ENCODE measurements at regions not wholly inside any gene's neighbourhood (a gene's known extent, or its start where the extent isn't known, plus 50 kb on each side); places are given as distances from the start of the nearest gene placed in this dataset.

DNA sequence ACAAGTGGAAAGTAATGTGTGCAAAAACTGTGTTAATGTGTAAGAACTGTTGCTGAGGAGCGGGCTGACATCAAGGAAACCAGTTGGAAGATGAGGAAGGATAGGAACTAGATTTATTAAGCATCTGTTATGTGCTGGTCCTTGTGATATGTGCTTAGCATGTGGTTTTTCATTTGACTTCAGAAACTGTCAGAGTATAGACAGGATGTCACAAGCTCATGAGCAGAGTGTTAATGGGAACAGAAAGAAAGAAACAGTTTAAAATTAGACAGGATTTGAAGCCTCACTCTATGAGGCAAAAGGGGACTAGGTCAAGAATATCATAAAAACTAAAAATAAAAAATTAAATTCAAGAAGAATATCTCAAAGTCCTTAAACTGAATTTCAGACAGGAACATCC, 270.6 kb upstream of the DPPA4 start:
- BruUV-seq (replicated peaks) = no TSS peak
- H3K9me2 ChIP-seq (ENCODE audit: insufficient read depth, low read length) = no peaks in the 10 kb centered on the region
- ChIA-PET POLR2A (no interaction called here), CTCF (ENCODE audit: unreplicated experiment) (no interaction called here)
- no peak overlapping the region for H3K27ac ChIP-seq (ENCODE audit: low read depth, low read length, poor library complexity, severe bottlenecking)
- no peak overlapping the region for H3K4me3 ChIP-seq (ENCODE audit: low read depth, low read length, poor library complexity, severe bottlenecking)
- TF ChIP-seq, protein P1, sequence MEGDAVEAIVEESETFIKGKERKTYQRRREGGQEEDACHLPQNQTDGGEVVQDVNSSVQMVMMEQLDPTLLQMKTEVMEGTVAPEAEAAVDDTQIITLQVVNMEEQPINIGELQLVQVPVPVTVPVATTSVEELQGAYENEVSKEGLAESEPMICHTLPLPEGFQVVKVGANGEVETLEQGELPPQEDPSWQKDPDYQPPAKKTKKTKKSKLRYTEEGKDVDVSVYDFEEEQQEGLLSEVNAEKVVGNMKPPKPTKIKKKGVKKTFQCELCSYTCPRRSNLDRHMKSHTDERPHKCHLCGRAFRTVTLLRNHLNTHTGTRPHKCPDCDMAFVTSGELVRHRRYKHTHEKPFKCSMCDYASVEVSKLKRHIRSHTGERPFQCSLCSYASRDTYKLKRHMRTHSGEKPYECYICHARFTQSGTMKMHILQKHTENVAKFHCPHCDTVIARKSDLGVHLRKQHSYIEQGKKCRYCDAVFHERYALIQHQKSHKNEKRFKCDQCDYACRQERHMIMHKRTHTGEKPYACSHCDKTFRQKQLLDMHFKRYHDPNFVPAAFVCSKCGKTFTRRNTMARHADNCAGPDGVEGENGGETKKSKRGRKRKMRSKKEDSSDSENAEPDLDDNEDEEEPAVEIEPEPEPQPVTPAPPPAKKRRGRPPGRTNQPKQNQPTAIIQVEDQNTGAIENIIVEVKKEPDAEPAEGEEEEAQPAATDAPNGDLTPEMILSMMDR (conservative IDR thresholded peaks at IDR 0.05; ENCODE audit: low read length) = no peak
- TF ChIP-seq EZH2phosphoT487 (IDR thresholded peaks at IDR 0.05; ENCODE audit: borderline replicate concordance, low read depth, low read length) = no peak
- H2AFZ ChIP-seq (ENCODE audit: low read length) = no peak overlapping the region
- H4K20me1 ChIP-seq (ENCODE audit: insufficient read depth, low read length) = no peaks in the 10 kb centered on the region
- no peaks in the 10 kb centered on the region for H3K9me3 ChIP-seq (ENCODE audit: low read length)
- intact Hi-C loops (cut with micrococcal nuclease; ENCODE audit: unreplicated experiment) = no loop called here
- no peak for DNase-seq (ENCODE audit: low spot score)
- no peaks in the 10 kb centered on the region for H3K4me1 ChIP-seq (ENCODE audit: insufficient read depth, low read length, poor library complexity, severe bottlenecking)
- H3K79me2 ChIP-seq (ENCODE audit: insufficient read depth, low read depth, low read length) = no peaks in the 10 kb centered on the region
- H3K36me3 ChIP-seq (ENCODE audit: insufficient read depth, low read length) = no peaks in the 10 kb centered on the region
- no peak overlapping the region for H3K4me2 ChIP-seq (ENCODE audit: low read length)

DNA sequence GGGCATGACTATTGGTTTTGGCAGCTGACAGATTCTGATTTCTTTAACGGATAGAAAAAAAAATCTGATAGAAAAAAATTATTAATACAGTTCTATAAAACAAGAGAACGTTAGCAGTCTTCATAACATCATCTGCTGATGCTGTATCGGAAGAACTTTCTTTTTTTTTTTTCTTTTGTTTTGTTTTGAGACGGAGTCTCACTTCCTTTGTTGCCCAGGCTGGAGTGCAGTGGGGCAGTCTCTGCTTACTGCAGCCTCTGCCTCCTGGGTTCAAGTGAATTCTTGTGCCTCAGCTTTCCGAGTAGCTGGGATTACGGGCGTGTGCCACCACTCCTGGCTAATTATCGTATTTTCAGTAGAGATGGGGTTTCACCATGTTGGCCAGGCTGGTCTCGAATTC, 271.2 kb upstream of the DPPA4 start:
- H2AFZ ChIP-seq (ENCODE audit: low read length) = no peak overlapping the region
- H3K4me1 ChIP-seq (ENCODE audit: insufficient read depth, low read length, poor library complexity, severe bottlenecking) = no peaks in the 10 kb centered on the region
- H4K20me1 ChIP-seq (ENCODE audit: insufficient read depth, low read length) = no peaks in the 10 kb centered on the region
- DNase-seq (ENCODE audit: low spot score) = no peak
- no peaks in the 10 kb centered on the region for H3K79me2 ChIP-seq (ENCODE audit: insufficient read depth, low read depth, low read length)
- no peaks in the 10 kb centered on the region for H3K9me3 ChIP-seq (ENCODE audit: low read length)
- H3K4me2 ChIP-seq (ENCODE audit: low read length) = no peak overlapping the region; the same call in 1 of the 2 replicates
- TF ChIP-seq, protein P1 (conservative IDR thresholded peaks at IDR 0.05; ENCODE audit: low read length) = no peak
- TF ChIP-seq EZH2phosphoT487 (IDR thresholded peaks at IDR 0.05; ENCODE audit: borderline replicate concordance, low read depth, low read length) = no peak
- H3K27ac ChIP-seq (ENCODE audit: low read depth, low read length, poor library complexity, severe bottlenecking) = no peak overlapping the region
- CTCF ChIA-PET (ENCODE audit: unreplicated experiment) = no interaction called here
- POLR2A ChIA-PET = no interaction called here
- intact Hi-C loops (cut with micrococcal nuclease; ENCODE audit: unreplicated experiment) = no loop called here
- H3K4me3 ChIP-seq (ENCODE audit: low read depth, low read length, poor library complexity, severe bottlenecking) = no peak overlapping the region
- H3K9me2 ChIP-seq (ENCODE audit: insufficient read depth, low read length) = no peaks in the 10 kb centered on the region
- H3K36me3 ChIP-seq (ENCODE audit: insufficient read depth, low read length) = no peaks in the 10 kb centered on the region
- BruUV-seq (replicated peaks) = no TSS peak

DNA sequence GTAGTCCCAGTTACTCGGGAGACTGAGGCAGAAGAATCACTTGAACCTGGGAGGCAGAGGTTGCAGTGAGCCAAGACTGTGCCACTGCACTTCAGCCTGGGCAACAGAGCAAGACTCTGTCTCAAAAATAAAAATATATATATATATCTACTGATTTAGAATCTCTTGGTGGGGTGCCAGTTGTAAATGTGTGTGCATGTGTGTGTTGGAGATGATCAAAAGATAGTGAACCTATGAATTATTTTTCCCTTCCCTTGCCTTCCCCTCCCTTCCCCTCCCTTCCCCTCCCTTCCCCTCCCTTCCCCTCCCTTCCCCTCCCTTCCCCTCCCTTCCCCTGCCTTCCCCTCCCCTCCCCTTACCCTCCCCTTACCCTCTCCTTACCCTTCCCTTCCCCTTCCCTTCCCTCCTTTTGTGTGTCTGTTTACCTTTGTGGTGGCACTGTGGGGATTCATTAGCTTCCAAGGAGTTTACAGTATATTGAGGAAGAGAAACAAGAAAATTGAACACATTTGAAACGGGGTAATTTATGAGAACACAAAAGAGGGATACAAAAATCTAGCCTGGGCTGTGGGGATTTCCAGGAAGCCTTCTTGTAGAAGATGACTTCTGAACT, 281.5 kb upstream of the DPPA4 start:
- no TSS peak for BruUV-seq (replicated peaks)
- TF ChIP-seq, protein P1 (conservative IDR thresholded peaks at IDR 0.05; ENCODE audit: low read length) = no peak
- TF ChIP-seq EZH2phosphoT487 (IDR thresholded peaks at IDR 0.05; ENCODE audit: borderline replicate concordance, low read depth, low read length) = no peak
- ChIA-PET CTCF (ENCODE audit: unreplicated experiment) (no interaction called here), POLR2A (no interaction called here)
- Histone ChIP-seq H3K4me3 (ENCODE audit: low read depth, low read length, poor library complexity, severe bottlenecking) (no peak overlapping the region), H4K20me1 (ENCODE audit: insufficient read depth, low read length) (no peaks in the 10 kb centered on the region), H3K27ac (ENCODE audit: low read depth, low read length, poor library complexity, severe bottlenecking) (no peak overlapping the region), H3K9me3 (ENCODE audit: low read length) (no peaks in the 10 kb centered on the region), H2AFZ (ENCODE audit: low read length) (no peak overlapping the region), H3K36me3 (ENCODE audit: insufficient read depth, low read length) (no peaks in the 10 kb centered on the region), H3K4me2 (ENCODE audit: low read length) (no peak overlapping the region), H3K79me2 (ENCODE audit: insufficient read depth, low read depth, low read length) (no peaks in the 10 kb centered on the region), H3K4me1 (ENCODE audit: insufficient read depth, low read length, poor library complexity, severe bottlenecking) (no peaks in the 10 kb centered on the region), H3K9me2 (ENCODE audit: insufficient read depth, low read length) (no peaks in the 10 kb centered on the region)
- no peak for DNase-seq (ENCODE audit: low spot score)
- intact Hi-C loops (cut with micrococcal nuclease; ENCODE audit: unreplicated experiment) = no loop called here
